DMS79 (cell line): ENCODE measurements at regions not wholly inside any gene's neighbourhood (a gene's known extent, or its start where the extent isn't known, plus 50 kb on each side); places are given as distances from the start of the nearest gene placed in this dataset.

Experiments
- DNase-seq: peaks from one replicate; lab custom pipeline; 2025; lab: John Stamatoyannopoulos, UW

GRCh38 chr6:15993716-15994228, 135.1 kb upstream of the MYLIP start:
- DNase-seq, result no peak

- no peak for DNase-seq
These were observed 138.7 kb upstream of the MYLIP start for GRCh38 chr6:15990179-15990578.

GRCh38 chr6:15989397-15989796, 139.5 kb upstream of the MYLIP start:
- no peak for DNase-seq

GRCh38 chr6:15987569-15987968, 141.3 kb upstream of the MYLIP start:
- no peak for DNase-seq

- no peak for DNase-seq
These were observed 142.8 kb upstream of the MYLIP start for GRCh38 chr6:15986027-15986629.

DNA sequence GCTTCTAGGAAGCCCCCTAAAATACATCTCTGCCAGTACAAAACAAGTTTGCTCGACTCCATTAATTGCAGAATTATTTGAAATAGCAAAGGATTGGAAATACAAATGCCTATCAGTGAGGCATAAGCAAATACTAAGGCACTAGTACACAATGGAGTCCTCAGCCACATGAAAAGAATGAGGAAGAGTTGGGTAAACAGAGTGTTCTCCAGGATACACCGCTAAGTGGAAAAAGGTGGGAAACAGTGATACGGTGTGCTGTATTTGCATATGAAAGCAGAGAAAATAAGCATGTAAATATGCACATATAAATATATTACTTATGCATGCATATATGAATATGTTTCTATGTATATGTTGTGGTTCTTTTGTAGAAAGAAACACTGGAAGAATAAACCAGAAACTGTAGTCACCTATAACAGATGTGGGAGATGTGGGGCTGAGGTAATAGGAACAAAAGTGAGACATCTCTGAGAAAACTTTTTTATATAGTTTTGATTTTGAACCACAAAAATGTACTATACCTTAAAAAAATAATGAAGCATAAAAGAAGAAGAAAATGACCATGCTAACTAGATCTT, 143.4 kb upstream of the MYLIP start:
- DNase-seq, result no peak

DNA sequence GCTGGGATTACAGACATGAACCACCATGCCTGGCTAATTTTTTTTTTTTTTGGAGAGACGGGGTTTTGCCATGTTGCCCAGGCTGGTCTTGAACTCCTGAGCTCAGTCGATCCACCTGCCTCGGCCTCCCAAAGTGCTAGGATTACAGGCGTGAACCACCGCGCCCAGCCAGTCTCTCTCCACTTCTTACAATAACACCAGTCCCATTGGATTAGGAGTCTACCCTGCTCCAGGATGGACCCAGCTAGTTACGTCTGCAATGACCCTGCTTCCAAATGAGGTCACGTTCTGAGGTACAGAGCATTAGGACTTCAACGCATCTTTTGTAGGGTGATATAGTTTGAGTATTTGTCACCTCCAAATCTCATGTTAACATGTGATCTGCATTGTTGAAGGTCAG, 146.9 kb upstream of the MYLIP start:
- DNase-seq, result no peak

DNA sequence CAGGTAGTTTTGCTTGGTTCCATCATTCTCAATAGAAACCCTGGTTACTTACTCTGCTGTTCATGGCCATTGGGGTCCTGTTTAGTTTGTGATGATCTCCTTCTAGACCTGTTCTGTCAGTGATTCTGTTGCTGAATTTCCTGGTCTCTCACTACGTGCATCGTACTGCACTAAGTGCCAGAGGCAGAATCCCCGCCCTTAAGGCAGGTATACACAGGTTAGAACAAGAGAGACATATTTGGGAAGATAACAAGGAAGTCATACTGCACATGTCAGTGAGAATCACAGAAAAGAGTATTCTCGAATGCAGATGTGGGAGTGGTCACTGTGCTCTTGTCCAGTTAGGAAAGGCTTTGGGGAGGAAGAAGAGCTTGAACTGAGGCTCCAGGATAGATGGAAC, 148.1 kb upstream of the MYLIP start:
- no peak for DNase-seq

DNA sequence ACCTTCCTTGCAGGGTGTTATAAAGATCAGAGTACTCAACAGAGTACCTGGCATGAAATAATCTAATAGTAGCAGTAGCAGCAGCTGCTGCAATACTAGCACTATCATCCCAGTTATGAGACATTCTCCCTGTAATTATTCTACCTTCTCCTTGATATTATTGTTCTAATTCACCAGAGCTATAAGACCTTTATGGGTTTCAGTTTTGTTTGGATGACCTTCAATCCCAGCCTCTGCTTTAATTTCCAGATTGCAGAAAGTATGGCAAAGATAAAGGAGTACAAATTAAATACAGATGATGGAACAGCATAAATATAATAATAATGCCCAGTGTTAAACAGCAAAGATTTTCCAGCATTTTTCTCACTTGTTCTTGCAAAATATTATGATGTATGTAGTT, 150.5 kb upstream of the MYLIP start:
- no peak for DNase-seq

- DNase-seq, result no peak
These were observed 151.8 kb upstream of the MYLIP start for GRCh38 chr6:15977050-15977449.

DNA sequence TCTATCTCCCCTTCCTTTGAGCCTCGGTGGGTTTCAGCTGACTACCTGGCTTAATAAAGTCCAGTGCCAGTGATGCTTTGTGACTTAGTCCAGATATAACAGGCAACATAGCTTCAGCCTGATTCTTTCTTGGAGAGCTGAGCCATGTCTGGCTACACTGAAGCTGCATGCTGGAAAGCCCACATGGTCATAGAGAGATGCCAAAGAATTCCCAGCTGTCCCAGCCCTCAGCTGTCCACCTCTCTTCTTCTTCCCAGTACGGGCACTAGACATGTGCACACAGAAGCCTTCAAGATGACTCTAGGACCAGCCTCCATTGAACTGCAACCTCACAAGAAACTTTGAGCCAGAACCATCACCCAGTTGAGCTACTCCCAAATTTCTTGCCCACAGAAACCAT, 154.1 kb upstream of the MYLIP start:
- DNase-seq, result no peak

- DNase-seq, result no peak
These were observed 158.4 kb upstream of the MYLIP start for GRCh38 chr6:15970517-15970916.

DNA sequence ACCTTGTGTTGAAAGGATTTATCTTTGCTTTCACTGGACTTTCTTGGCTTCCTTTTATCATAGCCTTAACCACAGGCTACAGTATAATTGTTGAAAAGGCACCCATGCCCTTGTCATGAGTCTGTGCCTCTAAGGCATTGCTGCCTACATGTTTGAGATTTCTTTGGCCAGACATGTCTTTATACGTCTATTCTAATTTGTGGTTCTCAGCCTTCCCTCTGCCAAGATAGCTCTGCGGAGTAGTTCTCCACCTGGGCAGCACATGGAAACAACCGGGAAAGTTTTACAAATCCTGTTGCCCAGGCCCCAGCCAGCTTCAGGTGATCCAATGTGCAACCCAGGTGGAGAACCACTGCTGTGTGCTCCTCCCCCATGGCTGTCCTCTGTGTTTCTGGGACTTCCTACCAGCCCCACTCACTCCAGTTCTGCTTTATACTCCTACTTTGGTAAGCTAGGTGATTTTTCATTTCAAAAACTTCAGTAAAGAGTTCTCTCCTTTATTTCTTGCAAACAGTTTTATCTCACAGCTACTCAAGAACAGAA, 159.6 kb upstream of the MYLIP start:
- no peak for DNase-seq

- no peak for DNase-seq
These were observed 160.4 kb upstream of the MYLIP start for GRCh38 chr6:15968519-15968918.

DNA sequence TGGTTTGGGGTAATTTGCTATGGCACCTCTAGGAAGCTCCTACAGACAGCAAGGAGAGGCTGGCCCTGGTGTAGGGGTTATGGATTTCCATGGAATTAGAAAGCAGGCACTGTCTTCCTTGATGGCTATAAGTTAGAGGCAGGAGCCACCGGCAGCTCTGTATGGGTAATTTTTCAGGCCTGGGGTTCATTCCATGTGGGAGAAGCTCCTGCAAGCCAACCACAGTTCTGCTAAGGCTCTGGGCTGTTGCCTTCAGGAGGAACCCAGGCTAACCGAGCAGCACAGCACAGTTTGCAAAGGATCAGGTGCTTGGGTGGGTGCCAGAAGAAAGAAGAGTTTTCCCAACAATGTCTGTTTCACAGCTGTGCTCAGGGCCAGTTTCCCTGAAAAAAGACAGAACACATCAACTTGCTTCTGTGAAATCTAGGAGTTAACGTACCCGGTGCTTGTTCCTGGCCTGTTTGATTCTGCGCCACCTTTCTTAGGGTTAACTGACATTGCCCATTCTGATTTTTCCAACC, 162.8 kb upstream of the MYLIP start:
- DNase-seq, result no peak

- DNase-seq, result no peak
These were observed 166.5 kb upstream of the MYLIP start for GRCh38 chr6:15962449-15962764.

DNA sequence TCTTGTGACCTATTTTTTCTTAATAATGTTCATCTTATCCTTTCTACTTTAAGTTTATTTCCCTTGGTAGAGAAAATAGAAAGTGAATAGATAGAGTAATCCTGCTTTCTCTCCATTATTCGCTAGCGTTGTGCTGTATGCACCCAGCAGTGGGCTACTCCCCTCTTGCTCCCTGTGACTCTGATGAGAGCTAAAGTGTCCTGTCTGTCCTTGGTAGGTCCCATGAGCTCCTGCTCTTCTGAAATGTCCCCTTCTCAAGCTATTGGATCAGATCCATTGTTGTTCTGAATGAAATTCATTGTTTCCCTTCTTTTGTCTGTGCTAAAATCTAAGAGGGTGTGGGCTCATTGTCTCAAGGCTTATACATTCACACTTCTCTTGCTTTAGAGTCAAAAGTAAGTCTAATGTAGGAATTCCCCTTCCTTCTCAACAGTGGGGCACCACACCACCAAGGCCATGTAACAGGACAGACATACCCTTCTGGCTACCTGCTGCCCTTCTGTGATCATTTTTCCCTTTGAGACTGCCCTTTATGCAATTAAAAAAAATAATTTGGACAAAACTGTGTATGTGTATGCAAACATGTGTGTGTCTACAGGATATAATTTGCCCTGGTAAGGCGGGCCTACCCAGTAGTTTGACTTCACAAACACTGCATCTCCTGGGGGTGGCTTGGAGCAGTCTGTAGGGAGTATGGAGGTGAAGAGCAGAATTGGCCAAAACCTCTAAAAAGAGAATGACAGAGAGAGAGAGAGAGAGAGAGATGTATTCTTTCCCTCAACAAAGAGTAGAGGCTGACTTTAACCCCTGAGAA, 167.0 kb upstream of the MYLIP start:
- DNase-seq, result no peak

- no peak for DNase-seq
These were observed 167.9 kb upstream of the MYLIP start for GRCh38 chr6:15960740-15961634.

DNA sequence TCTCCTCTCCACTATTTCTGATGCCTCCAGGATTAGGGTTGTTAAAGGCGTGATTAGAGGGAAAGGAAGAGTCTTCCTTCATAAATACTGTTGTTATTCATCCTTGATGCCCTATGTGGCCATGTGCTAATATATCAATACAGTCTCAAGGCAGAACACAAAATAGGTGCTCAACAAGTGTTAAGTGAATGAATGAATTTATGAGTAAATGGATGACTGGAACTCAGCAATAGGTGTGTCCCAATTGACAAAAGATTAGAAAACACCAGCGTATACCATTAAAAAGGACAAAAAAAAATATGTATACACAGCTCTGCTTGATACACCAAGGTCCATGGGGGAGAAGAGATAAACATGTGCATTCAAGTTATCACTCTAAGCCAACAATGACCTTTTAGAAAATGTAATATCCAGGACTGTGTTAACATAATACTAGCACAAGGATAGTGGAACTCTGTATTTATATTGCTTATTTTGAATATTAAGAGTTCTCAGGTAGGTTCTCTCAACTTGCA, 171.2 kb upstream of the MYLIP start:
- DNase-seq, result no peak

GRCh38 chr6:15956205-15957106, 172.4 kb upstream of the MYLIP start:
- peak; percentile 11 for DNase-seq

GRCh38 chr6:15955484-15955883, 173.4 kb upstream of the MYLIP start:
- DNase-seq, result no peak
